Spleen (tissue), 7 donors: ENCODE measurements at regions not wholly inside any gene's neighbourhood (a gene's known extent, or its start where the extent isn't known, plus 50 kb on each side); places are given as distances from the start of the nearest gene placed in this dataset.

Source experiments
- CTCF ChIP-seq, 11 experiments: fragments of 200-600 bp in 7 of 11; fragments of 450-650 bp in 4 of 11; sonication (generic) in 4 of 11; IDR thresholded peaks in 8 of 11; conservative IDR thresholded peaks in 3 of 11; 1 replicate in 7 of 11; 2 replicates in 4 of 11; pipeline versions ENCODE4 v1.4.0 to v1.8.0; 2016 to 2021; ENCODE audit warnings: antibody characterized with exemption in 11 of 11, inconsistent platforms in 4 of 11, mild to moderate bottlenecking in 1 of 11
- POLR2A ChIP-seq, 3 donors: fragments of 450-650 bp; IDR thresholded peaks; one replicate each; pipeline ENCODE4 v1.5.1; 2017; ENCODE audit warnings: antibody characterized with exemption in 3 of 3, mild to moderate bottlenecking in 1 of 3
- POLR2AphosphoS5 ChIP-seq, 3 donors: sonication (generic); formaldehyde crosslinking; IDR thresholded peaks; one replicate each; pipeline ENCODE4 v1.5.1; 2017; ENCODE audit warnings: antibody characterized with exemption in 3 of 3
- donor health status: DM: no; HTN: no; CAD: no; lungs with moderate emphysema.
- donor health status: DM: no; HTN: no; CAD: no.
- donor health status: DM: no; HTN: no; CAD: no.

- TF ChIP-seq CTCF (IDR thresholded peaks at IDR 0.05 in 8 of 11, conservative IDR thresholded peaks at IDR 0.05 in 3 of 11) (no peak), POLR2A (IDR thresholded peaks at IDR 0.05) (no peak), POLR2AphosphoS5 (IDR thresholded peaks at IDR 0.05) (no peak)
These were observed 216.8 kb upstream of the CD96 start for GRCh38 chr3:111325160-111325718.
